HG03175 (cell line): ENCODE measurements at regions not wholly inside any gene's neighbourhood (a gene's known extent, or its start where the extent isn't known, plus 50 kb on each side); places are given as distances from the start of the nearest gene placed in this dataset.
"Not testable (repeated sequence)": the region's sequence is repeated elsewhere in the genome, so short reads cannot be mapped to it uniquely, and the experiment has no call there.

ENCODE experiments used
- ATAC-seq: cut with Tn5 transposase; IDR thresholded peaks from one replicate; pipeline ENCODE4 v1.9.1; 2021; ENCODE audit warnings: mild to moderate bottlenecking, moderate library complexity; ENCODE audit not compliant: unreplicated experiment

- ATAC-seq: no peak
Measured at GRCh38 chr12:46578190-46578982, 205.8 kb upstream of the SLC38A2 start.

DNA sequence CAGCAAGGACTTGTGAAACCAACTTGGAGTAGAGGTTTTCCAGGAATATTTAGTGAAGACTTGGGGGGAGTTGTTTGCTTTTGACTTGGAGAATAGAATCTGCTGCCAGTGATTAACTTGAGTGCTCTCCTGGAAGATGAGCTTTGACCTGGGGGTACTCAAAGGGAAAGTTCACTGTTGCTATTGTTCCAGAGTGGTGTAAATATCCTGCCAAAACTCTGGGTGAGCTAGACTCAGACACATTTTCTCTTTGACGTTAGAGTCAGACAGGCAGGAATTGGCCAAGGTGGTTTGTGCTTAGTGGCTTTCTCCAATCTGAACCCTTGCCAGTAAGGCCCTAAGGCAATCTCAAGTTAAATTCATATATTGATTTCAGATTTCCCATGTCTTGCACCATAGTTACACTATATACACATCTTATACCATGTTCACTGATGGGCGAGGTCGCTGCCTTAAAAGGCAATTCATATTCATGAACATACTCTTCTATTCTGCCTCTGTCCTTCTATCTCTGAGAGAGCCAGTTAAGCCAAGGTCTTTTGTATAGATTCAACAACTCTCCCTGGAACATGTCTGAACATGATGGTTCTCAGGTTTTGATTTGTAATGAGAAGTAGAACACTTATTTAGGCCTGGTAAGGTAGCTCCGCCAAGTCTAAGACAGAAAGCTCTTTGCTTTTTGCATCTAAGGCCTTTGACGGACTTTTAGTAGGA, 204.6 kb upstream of the SLC38A2 start:
- no peak for ATAC-seq

- ATAC-seq: no peak
Measured at GRCh38 chr12:46574847-46575246, 202.3 kb upstream of the SLC38A2 start.

- no peak for ATAC-seq
Measured at GRCh38 chr12:46573347-46573658, 200.7 kb upstream of the SLC38A2 start.

GRCh38 chr12:46572644-46573346, 200.2 kb upstream of the SLC38A2 start:
- ATAC-seq: no peak

DNA sequence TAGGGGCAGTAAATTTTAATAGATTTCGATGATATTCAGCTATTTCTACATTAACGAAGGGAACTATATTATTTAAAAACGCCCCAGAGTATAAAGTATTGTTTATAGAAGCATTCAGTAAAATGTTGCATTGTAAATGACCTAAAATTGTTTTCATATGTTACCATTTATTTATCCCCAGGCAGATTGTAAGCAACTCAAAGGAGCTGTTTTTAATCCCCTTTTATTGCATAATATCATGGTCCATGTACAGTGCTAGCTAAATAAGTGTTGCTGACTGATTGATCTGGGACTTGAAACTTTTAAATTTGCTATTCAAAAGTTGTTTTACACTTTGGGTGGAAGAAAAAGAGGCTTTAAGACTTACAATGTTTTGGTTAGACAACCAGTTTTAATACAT, 199.0 kb upstream of the SLC38A2 start:
- ATAC-seq: no peak

DNA sequence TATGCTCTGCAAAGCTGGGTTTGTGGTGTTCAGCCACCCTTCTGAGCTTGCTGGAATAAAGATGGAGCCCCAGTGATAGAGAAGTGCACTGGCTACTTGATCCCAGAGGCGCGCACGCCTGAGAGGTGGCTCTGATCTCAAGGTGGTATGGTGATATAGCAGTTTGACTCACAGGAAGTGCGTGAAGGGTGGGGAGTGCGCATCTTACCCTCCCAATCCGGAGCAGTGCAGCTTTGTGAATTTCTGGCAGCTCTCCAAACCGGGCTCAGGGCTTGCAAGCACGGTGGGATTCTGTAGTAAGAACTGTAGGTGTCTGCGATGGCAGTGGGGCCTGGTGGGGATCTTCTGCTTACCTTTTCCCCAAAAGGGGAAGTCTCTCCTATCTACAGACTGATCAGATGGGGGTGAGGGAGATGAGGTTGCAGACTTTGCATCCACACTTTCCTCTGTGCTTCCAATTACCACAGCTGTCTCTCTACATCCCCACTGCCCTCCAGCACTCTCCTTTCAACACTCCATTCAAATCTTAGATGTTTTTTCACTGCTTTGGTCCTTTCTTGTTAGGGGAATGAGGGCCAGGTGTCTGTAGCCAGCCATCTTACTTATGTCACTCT, 197.4 kb upstream of the SLC38A2 start:
- no peak for ATAC-seq

GRCh38 chr12:46567667-46568066, 195.1 kb upstream of the SLC38A2 start:
- ATAC-seq: no peak

DNA sequence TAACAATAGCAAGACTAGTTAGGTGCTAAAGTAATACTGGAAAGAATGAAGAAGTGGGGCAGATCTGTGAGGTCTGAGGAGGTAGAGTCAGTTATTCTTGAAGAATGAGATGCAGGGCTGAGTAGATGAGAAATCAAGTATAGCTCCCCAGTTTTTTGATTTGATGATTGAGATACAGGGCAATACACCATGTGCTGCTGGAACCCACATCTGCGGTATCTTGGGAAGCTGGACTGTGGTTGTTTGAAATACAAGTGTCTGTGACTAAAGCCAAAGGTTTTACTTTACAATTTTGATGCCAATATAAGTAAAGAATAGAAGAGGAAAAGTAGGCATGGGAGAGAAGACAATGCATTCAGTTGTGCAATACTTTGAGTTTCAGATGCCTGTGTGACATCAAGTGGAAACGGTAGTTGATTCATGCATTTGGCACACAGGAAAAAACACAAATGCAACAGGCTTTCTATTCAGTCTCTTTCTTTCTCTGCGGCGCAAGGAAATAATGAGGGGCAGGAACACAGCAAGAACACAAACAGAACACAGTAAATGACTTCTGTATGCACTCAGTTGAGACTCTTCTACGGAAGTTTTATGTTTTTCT, 190.2 kb upstream of the SLC38A2 start:
- no peak for ATAC-seq

DNA sequence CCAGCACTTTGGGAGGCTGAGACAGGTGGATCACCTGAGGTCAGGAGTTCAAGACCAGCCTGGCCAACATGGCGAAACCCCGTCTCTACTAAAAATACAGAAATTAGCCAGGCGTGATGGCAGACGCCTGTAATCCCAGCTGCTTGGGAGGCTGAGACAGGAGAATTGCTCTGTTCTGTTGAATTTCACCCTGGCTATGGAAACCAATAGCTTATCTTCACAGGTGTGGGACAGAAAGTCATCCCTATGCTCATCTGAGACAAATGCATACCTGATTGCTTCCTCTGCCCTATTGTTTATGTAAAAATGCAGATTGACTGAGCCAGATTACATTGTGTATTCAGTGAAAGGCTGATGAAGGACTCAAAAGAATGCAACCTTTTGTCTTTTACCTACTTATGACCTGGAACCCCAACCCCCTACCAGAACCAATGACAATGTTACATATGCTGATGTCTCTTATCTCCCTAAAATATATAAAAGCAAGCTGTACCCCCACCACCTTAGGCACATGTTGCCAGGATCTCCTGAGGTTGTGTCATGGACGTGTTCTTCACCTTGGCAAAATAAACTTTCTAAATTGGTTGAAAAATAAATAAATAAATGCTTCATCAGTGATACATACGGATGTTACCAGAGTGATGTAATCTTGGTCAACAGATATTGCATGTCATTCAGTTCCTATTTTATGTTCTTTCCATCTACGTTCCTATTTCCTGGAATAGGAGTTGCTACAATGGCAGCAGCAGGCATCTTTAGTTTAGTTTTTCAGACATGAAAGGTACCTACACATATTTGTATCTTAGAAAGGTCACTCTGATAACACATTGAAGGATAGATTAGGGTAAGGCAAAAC, 189.4 kb upstream of the SLC38A2 start:
- not testable (repeated sequence) for ATAC-seq

DNA sequence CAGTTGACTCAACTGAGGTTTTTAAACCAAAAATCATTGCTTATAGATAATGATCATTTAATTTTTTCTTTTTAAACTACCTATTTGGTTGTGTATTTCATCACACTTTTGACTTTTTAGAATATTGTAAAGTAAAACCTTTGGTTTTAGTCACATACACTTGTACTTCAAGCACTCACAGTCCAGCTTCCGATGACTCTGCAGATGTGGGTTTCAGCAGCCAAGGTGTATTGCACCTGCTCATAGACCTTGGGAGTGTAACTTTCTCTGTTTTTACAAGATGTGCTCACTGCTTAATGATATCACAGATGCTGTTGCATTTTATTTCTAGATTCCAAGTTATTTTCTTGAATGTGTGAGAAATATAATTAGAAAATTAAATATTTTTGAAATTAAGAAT, 188.3 kb upstream of the SLC38A2 start:
- ATAC-seq: no peak

DNA sequence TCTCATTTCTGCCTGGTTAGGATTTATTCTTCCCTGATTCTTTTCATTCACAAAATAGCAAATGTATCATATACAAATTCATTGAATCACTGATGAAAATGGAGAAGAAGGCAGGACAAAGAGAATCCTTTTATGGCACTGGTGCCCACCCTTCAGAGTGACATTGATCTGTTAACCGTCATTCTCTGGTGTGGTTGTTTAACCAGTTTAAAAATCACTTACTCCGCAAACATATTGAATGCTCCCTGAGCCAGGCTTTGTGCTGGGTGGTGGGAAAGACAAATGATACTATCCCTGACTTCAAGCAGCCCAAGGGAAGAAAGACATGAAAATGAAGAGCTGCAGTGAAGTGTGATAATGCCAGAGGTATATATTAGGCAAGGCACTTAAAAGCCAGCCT, 187.5 kb upstream of the SLC38A2 start:
- ATAC-seq: no peak

DNA sequence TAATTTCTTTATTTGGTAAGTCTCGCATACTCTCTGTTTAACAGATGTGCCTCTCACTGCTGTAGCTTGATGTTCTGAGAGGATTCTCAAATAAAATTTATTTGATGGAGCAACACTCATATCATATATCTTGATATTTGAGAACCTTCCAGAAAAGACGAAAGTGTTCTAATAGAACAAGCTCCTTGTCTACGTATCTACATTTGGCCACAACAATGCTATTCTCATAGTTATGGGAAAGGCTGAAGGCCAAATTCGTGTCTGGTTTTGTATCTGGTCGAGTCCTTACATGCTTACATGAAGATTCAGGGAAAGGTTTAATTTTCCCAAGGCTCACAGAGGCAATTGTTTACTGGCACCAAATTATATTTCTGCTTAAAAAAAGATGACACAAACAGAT, 186.7 kb upstream of the SLC38A2 start:
- ATAC-seq: no peak

- ATAC-seq: no peak
Measured at GRCh38 chr12:46558677-46559076, 186.1 kb upstream of the SLC38A2 start.

DNA sequence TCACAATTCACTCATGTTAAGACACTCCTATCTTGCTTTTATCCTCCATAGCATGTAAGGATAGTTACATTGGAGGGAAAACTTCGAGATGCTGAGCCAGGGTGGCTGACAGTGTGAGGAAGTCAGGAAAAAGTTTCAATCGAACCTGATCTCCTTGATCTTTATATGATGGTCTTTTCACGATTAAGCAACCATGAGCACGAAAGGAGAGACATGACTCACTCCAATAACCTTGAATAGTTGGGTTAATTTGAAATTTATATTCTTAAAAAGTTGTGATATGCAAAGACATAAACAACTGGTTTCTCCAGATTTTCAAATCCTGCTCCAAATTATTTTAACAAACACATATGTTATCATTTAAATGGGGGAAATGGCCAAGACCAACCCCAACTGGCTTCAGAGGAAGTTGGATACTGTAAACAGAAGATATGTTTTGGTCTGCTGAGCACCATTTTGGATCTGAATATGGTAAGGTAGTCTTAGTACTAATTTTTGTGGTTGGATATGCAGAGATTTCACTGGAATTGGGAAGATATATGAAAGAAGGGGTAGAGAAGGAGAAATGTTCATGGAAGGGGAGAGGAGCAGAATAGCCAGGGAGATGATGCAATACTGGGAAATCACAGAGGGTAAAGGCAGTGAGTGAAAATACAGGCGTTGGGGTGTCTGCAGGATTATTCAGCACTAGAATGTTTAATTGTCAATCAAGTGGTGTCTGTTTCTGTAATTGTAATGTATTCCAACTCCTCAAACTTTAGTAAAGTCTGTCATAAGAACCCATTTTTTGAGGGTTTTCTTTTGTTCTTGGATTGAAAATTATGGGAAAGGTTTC, 185.2 kb upstream of the SLC38A2 start:
- ATAC-seq: no peak

GRCh38 chr12:46556819-46557524, 184.4 kb upstream of the SLC38A2 start:
- ATAC-seq: no peak

DNA sequence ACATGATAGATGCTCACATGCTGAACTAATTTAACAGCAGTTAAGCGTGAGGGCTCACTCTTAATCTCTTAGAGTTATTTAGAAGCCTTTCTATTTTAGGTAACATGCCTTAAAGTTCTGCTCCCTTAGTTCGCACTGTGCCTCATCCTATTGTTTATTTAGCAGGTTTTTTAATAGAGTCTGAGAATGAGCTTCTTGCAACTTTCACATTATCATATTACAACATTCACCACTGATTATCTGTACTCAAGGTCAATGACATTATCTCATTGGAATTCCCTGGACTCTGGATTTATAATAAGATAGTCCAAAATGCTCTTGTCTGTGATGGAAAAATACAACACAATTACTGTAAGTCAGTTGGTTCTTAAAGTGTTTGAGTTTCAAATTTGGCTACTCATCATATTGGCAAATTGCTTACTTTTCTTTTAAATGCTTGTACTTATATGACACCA, 183.6 kb upstream of the SLC38A2 start:
- ATAC-seq: no peak

DNA sequence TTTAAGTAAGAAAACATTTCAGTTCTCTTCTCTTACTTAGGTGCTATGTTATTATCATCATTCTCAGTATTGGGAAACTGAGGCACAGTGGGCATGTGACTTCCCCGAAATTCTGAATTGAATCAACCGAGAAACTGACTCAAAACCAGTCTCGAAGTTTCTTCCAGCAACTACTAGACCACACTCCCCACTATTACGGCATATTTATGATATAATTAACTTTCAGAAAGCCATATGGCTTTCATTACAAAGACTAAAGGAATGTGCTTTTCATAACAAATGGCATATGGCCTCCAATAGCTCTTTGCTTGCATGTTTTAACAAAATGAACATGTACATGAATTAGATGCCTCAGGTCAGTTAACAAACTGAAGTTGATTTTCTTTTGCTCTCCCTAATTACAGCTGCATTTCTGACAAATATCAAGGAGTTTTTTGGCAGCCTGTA, 182.9 kb upstream of the SLC38A2 start:
- ATAC-seq: no peak

- no peak for ATAC-seq
Measured at GRCh38 chr12:46554460-46554859, 181.9 kb upstream of the SLC38A2 start.
